Progenitor cell of endocrine pancreas (in vitro differentiated cells): ENCODE measurements at regions not wholly inside any gene's neighbourhood (a gene's known extent, or its start where the extent isn't known, plus 50 kb on each side); places are given as distances from the start of the nearest gene placed in this dataset.

Experiments used
- DNase-seq: peaks from one replicate; pipeline ENCODE4 v3.0.0; 2021; ENCODE audit warnings: low spot score; ENCODE audit not compliant: unreplicated experiment
- H3K27ac Mint-ChIP-seq: 2 replicates; pipeline ENCODE4 v1.8.0; 2021; ENCODE audit warnings: mild to moderate bottlenecking, moderate library complexity, mixed read lengths
- H3K27me3 Mint-ChIP-seq: 2 replicates; pipeline ENCODE4 v1.8.0; 2021; ENCODE audit warnings: mixed read lengths
- H3K36me3 Mint-ChIP-seq: 2 replicates; pipeline ENCODE4 v1.8.0; 2022; ENCODE audit warnings: mixed read lengths; ENCODE audit not compliant: insufficient read depth
- H3K4me1 Mint-ChIP-seq: 2 replicates; pipeline ENCODE4 v1.8.0; 2021; ENCODE audit warnings: low read depth, mixed read lengths
- H3K4me3 Mint-ChIP-seq: 2 replicates; pipeline ENCODE4 v1.8.0; 2021; ENCODE audit warnings: low read depth, mild to moderate bottlenecking, moderate library complexity, mixed read lengths
- H3K9me3 Mint-ChIP-seq: 2 replicates; pipeline ENCODE4 v1.8.0; 2021; ENCODE audit warnings: low read depth, mixed read lengths
- TF ChIP-seq, protein P1 (sequence below): fragments of 200-600 bp; sonication (generic); IDR thresholded peaks from one replicate; pipeline ENCODE4 v1.5.0; 2021; ENCODE audit warnings: antibody characterized with exemption, mild to moderate bottlenecking; ENCODE audit not compliant: unreplicated experiment

DNA sequence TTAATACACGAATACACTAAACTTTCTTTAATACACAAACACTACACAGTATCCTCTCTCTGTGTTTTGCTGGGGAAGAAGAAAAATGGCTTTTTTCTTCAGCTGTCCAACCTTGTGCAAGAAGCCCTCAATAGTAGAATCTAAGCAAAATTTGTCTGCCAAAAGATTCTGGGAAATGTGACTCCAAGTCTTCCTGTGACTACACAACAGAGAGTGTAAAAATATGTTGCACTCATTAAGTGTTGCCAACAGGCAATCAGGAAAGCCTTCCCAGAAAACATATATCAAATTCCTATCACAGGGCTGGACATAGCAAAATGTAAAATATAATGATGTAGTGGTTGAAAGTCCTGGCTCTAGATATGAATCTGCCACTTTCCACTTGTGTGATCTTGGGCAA, 825.1 kb upstream of the ZWINT start:
- TF ChIP-seq, protein P1, sequence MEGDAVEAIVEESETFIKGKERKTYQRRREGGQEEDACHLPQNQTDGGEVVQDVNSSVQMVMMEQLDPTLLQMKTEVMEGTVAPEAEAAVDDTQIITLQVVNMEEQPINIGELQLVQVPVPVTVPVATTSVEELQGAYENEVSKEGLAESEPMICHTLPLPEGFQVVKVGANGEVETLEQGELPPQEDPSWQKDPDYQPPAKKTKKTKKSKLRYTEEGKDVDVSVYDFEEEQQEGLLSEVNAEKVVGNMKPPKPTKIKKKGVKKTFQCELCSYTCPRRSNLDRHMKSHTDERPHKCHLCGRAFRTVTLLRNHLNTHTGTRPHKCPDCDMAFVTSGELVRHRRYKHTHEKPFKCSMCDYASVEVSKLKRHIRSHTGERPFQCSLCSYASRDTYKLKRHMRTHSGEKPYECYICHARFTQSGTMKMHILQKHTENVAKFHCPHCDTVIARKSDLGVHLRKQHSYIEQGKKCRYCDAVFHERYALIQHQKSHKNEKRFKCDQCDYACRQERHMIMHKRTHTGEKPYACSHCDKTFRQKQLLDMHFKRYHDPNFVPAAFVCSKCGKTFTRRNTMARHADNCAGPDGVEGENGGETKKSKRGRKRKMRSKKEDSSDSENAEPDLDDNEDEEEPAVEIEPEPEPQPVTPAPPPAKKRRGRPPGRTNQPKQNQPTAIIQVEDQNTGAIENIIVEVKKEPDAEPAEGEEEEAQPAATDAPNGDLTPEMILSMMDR = no peak
- no peak overlapping the region for H3K4me3 Mint-ChIP-seq
- no peak for DNase-seq
- no peak overlapping the region for H3K27ac Mint-ChIP-seq
- H3K4me1 Mint-ChIP-seq = no peaks in the 10 kb centered on the region
- H3K9me3 Mint-ChIP-seq = no peaks in the 10 kb centered on the region
- no peaks in the 10 kb centered on the region for H3K27me3 Mint-ChIP-seq
- no peaks in the 10 kb centered on the region for H3K36me3 Mint-ChIP-seq

DNA sequence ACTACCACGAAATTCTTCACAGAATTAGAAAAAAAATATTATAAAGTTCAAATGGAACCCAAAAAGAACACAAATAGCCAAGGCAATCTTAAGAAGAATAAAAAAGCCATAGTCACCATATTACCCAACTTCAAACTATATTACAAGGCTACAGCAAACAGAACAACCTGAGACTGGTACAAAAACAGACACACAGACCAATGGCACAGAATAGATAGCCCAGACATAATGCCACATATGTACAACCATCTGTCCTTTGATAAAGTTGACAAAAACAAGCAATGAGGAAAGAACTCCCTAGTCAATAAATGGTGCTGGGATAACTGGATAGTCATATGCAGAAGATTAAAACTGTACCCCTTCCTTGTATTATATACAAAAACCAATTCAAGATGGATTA, 808.5 kb upstream of the ZWINT start:
- DNase-seq = no peak
- Mint-ChIP-seq H3K9me3 (no peaks in the 10 kb centered on the region), H3K27ac (no peak overlapping the region), H3K4me3 (no peak overlapping the region), H3K36me3 (no peaks in the 10 kb centered on the region), H3K27me3 (peaks cover 15% of the 10 kb centered on the region), H3K4me1 (peaks cover 14% of the 10 kb centered on the region)
- TF ChIP-seq, protein P1 = no peak

DNA sequence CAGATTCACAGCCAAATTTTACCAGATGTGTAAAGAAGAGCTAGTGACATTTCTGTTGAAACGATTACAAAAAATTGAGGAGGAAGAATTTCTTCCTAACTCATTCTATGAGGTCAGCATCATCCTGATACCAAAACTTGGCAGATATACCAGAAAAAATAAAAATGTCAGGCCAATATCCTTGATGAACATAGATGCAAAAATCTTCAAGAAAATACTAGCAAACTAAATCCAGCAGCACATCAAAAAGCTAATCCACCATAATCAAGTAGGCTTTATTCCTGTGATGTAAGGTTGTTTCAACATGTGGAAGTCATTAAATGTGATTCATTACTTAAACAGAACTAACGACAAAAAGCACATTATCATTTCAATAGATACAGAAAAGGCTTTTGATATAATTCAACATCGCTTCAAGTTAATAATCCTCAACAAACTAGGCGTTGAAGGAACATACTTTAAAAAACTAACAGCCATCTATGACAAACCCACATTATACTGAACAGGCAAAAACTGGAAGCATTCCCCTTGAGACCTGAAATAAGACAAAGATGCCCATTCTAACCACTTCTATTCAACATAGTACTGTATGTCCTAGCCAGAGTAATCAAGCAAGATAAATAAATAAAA, 807.7 kb upstream of the ZWINT start:
- Mint-ChIP-seq H3K4me3 (no peak overlapping the region), H3K36me3 (no peaks in the 10 kb centered on the region), H3K9me3 (no peaks in the 10 kb centered on the region), H3K4me1 (peaks cover 14% of the 10 kb centered on the region), H3K27ac (no peak overlapping the region), H3K27me3 (peaks cover 12% of the 10 kb centered on the region)
- TF ChIP-seq, protein P1 = no peak
- no peak for DNase-seq

DNA sequence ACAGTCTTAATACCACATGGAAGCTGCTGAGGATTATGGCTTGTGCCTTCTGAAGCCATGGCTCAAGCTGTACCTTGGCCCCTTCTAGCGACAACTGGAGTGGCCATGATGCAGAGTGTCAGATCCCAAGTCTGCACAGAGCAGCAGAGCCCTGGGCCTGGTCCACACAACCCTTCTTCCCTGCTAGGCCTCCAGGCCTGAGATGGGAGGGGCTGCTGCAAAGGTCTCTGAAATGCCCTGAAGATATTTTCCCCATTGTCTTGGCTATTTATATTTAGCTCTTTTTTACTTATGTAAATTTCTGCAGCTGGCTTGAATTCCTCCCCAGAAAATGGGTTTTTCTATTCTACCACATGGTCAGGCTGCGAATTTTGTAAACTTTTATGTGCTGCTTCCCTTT, 804.6 kb upstream of the ZWINT start:
- H3K4me1 Mint-ChIP-seq = peaks cover 5% of the 10 kb centered on the region
- H3K27ac Mint-ChIP-seq = no peak overlapping the region
- DNase-seq = no peak
- H3K9me3 Mint-ChIP-seq = no peaks in the 10 kb centered on the region
- no peak overlapping the region for H3K4me3 Mint-ChIP-seq
- H3K36me3 Mint-ChIP-seq = no peaks in the 10 kb centered on the region
- TF ChIP-seq, protein P1 = no peak
- peaks cover 10% of the 10 kb centered on the region for H3K27me3 Mint-ChIP-seq

DNA sequence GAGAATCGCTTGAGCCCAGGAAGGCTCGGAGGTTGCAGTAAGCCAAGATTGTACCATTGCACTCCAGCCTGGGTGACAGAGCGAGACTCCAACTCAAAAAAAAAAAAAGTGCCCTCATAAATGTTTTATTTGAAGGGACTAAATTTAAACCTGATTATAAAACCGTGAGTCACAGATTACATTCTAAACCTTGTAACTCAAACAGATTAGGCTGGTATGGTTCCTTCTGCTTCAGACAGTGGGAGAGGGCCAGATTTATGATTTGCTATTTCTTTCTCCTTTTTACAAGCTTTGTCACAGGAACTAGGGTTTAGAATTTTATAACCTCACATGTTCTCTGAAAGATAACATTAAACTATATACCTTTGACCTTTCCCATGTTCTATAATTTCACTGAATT, 801.2 kb upstream of the ZWINT start:
- TF ChIP-seq, protein P1 = no peak
- no peak for DNase-seq
- H3K4me3 Mint-ChIP-seq = no peak overlapping the region
- no peaks in the 10 kb centered on the region for H3K4me1 Mint-ChIP-seq
- peaks cover 5% of the 10 kb centered on the region for H3K27me3 Mint-ChIP-seq
- H3K27ac Mint-ChIP-seq = no peak overlapping the region
- no peaks in the 10 kb centered on the region for H3K9me3 Mint-ChIP-seq
- H3K36me3 Mint-ChIP-seq = no peaks in the 10 kb centered on the region
